HUES48 (cell line): ENCODE measurements at regions not wholly inside any gene's neighbourhood (a gene's known extent, or its start where the extent isn't known, plus 50 kb on each side); places are given as distances from the start of the nearest gene placed in this dataset.

Source experiments
- H3K27ac ChIP-seq: one replicate; pipeline ENCODE4 v1.7.0; 2013; ENCODE audit warnings: low read depth, low read length, inconsistent platforms
- H3K27me3 ChIP-seq: 2 replicates; pipeline ENCODE4 v1.6.1; 2013; ENCODE audit warnings: mild to moderate bottlenecking, low read length; ENCODE audit not compliant: control insufficient read depth, insufficient read depth
- H3K36me3 ChIP-seq: 2 replicates; pipeline ENCODE4 v1.6.1; 2013; ENCODE audit warnings: low read length; ENCODE audit not compliant: control insufficient read depth, insufficient read depth
- H3K4me1 ChIP-seq: 2 replicates; pipeline ENCODE4 v1.6.1; 2013; ENCODE audit warnings: mild to moderate bottlenecking, low read length; ENCODE audit not compliant: control insufficient read depth, insufficient read depth
- H3K4me3 ChIP-seq: 2 replicates; pipeline ENCODE4 v1.5.1; 2013; ENCODE audit warnings: mild to moderate bottlenecking, low read depth, low read length
- H3K9ac ChIP-seq: 2 replicates; pipeline ENCODE4 v1.6.1; 2013; ENCODE audit warnings: mild to moderate bottlenecking, low read depth, low read length, moderate library complexity
- H3K9me3 ChIP-seq: 2 replicates; pipeline ENCODE4 v1.6.1; 2013; ENCODE audit warnings: low read length; ENCODE audit not compliant: control insufficient read depth, insufficient read depth

DNA sequence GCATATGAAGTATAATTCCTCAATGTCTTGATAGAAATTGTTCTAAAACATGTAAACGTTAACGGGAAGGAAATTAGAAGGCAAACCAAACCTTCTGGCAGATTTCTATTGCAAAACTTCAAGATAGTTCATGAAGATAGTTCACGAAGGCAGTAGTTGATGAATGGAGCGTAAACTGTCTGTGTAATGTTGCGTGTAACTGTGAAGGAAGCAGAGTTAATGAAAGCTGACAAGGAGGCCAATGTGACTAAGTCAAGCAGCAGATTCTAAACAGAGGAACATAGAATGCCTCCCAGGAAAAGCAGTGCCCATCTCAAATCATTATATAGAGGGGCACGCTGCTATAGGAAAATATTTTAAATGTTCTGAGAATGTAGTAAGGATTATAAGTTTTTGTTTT, 659.7 kb upstream of the IGFBP3 start:
- no peak overlapping the region for H3K4me3 ChIP-seq
- no peak overlapping the region for H3K9ac ChIP-seq
- H3K4me1 ChIP-seq: no peaks in the 10 kb centered on the region

DNA sequence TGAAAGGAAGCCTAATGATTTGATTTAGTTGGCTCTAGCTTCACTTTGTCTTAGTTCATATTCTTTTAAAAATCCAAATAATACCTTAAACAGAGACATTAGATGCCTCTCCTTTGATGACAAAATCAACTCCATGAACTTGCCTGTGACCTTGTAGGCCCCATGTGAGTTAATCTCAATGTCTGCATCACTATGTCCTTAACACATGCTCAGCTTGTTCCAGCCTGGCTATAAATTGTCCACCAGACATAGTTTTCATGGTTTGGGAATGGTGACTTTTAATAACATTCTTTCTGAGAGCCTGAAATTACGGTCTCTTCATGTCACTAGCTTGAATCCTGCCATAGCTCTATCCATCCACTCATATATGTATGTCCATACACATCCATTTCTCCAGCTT, 656.3 kb upstream of the IGFBP3 start:
- no peaks in the 10 kb centered on the region for H3K4me1 ChIP-seq
- no peaks in the 10 kb centered on the region for H3K9me3 ChIP-seq
- no peak overlapping the region for H3K9ac ChIP-seq
- H3K27me3 ChIP-seq: no peaks in the 10 kb centered on the region
- H3K27ac ChIP-seq: no peak overlapping the region
- H3K36me3 ChIP-seq: no peaks in the 10 kb centered on the region
- H3K4me3 ChIP-seq: no peak overlapping the region

More for the DNA sequence above, 659.7 kb upstream of the IGFBP3 start:
- Histone ChIP-seq H3K9me3 (no peaks in the 10 kb centered on the region), H3K27me3 (no peaks in the 10 kb centered on the region), H3K36me3 (no peaks in the 10 kb centered on the region), H3K27ac (no peak overlapping the region)

DNA sequence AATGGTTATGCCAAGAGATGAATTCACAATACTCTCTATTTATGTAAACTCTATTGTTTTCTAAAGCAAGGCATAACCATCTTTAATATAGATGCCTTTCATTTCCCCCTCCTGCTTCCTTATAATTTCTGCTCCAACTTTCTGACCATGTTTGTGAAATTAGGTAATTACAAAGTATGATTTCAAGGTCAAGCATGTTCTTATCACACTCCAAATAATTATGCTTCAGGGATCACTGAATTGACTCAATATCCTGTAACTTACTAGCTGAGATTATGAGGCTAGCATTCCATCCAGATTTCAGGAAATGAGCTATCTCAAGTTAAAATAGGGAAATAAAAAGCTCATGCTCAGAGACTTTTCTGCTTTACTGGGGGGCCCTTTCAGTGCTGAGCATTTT, 655.9 kb upstream of the IGFBP3 start:
- H3K9me3 ChIP-seq: no peaks in the 10 kb centered on the region
- H3K27ac ChIP-seq: no peak overlapping the region

DNA sequence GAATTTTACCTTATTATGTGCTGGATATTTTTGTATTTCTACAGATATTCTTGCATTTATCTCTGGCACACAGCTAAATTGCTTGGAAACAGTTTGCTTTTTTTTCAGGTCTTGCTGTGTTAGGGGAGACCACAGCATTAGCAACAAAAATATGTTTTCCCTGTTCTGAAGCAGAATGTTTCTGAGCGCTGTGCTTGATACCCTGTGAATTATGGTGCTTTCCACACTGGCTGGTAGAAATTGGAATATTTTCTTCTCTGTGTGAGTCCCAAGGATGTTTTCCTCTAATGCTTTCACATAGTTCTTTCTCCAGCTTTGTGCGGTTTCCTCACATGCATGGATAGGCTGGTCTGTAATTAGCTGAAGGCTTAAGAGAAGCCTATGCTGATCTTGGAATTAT, 651.6 kb upstream of the IGFBP3 start:
- Histone ChIP-seq H3K9me3 (no peaks in the 10 kb centered on the region), H3K4me1 (no peaks in the 10 kb centered on the region), H3K9ac (no peak overlapping the region), H3K27ac (no peak overlapping the region), H3K4me3 (no peak overlapping the region), H3K27me3 (no peaks in the 10 kb centered on the region), H3K36me3 (no peaks in the 10 kb centered on the region)

More for the DNA sequence above, 655.9 kb upstream of the IGFBP3 start:
- Histone ChIP-seq H3K4me3 (no peak overlapping the region), H3K36me3 (no peaks in the 10 kb centered on the region), H3K27me3 (no peaks in the 10 kb centered on the region), H3K4me1 (no peaks in the 10 kb centered on the region), H3K9ac (no peak overlapping the region)

DNA sequence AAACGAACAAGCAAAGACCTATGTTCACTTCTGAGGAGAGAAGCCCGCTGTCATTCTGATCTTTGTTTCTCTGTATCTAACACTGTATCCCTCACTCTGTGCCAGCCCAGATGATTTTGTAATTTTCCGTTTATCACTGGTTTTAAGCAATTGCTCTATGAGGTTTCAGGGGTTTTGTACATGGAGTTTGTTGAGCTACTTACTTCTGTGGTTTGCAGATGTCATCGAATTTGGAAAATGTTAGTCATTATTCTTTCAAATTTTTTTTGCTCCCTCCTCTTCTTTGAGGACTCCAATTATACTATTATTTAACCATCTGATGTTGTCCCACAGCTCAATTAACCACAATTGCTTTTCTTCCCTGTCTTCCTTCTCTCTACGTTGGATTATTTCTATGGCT, 650.9 kb upstream of the IGFBP3 start:
- Histone ChIP-seq H3K4me1 (no peaks in the 10 kb centered on the region), H3K36me3 (no peaks in the 10 kb centered on the region), H3K27ac (no peak overlapping the region), H3K9me3 (no peaks in the 10 kb centered on the region), H3K27me3 (no peaks in the 10 kb centered on the region), H3K9ac (no peak overlapping the region), H3K4me3 (no peak overlapping the region)

DNA sequence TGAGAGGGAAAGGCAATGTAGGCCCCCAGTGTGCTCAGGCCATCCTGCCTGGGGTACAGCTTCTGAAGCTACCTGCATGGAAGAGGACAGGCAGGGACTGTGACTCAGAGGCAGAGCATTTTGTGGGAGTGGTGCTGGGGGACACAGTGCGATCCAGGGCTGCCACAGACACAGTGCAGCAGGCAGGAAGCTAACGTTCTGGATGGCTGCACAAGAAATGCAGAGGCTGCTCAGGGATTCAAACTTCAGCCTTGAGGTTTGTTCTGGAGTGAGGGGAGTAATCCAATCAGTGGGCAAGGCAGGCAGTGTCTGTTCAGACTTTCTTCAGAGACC, 648.0 kb upstream of the IGFBP3 start:
- Histone ChIP-seq H3K27me3 (no peaks in the 10 kb centered on the region), H3K4me3 (no peak overlapping the region), H3K36me3 (no peaks in the 10 kb centered on the region), H3K4me1 (no peaks in the 10 kb centered on the region), H3K9me3 (no peaks in the 10 kb centered on the region), H3K27ac (no peak overlapping the region), H3K9ac (no peak overlapping the region)

DNA sequence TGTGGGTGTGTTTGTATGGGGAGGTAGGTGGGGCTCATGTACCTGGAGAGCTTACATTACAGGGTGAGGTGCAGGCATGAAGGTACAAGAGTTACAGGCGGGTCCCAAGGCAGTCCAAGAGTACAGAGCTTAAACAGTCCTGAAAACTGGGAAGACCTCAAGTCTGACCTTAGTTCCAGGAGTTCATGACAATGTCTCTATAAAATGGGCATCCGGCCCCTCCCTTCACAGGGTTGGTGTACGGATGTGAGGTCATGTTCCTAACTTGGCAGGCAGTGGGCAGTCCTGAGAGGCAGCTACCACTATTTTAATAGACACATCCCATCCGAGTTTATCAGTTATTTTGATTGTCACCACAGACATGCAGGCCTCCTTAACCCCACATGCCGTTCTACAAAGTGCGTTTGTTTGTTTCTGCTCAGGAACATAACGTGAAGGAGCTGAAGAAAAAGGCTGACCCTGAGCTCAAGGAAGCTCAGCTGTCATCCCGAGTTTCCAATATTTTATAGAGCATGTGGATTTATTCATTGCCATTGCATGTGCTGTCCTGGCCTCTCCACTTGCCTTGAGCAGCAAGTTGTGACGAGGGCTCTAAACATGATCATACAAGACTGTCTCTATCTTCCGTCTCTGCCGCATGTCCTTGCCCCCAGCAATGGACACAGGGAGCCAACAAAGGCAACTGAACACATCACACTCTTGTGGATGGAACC, 647.5 kb upstream of the IGFBP3 start:
- no peak overlapping the region for H3K4me3 ChIP-seq
- H3K36me3 ChIP-seq: no peaks in the 10 kb centered on the region
- no peaks in the 10 kb centered on the region for H3K27me3 ChIP-seq
- no peak overlapping the region for H3K9ac ChIP-seq
- no peaks in the 10 kb centered on the region for H3K9me3 ChIP-seq
- H3K27ac ChIP-seq: no peak overlapping the region
- no peaks in the 10 kb centered on the region for H3K4me1 ChIP-seq

DNA sequence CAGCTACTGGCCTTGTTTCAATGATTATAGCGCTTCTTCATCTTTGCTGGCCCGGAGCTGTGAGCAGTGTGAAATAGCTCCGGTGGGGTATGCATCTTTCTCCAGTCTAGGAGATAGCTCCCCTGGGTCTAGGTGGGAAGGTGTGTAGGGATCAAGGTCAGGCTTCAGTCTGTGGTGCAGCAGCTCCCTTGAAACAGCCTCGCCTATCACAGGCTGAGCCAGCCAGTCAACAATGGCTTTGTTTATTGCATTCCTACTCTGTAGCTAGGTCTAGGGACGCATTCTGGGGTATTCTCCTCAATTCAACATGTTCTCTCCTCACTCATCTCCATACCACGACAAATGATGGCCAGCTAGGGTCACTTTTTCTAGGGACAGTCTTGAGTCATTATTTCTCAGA, 646.8 kb upstream of the IGFBP3 start:
- no peaks in the 10 kb centered on the region for H3K36me3 ChIP-seq
- no peaks in the 10 kb centered on the region for H3K27me3 ChIP-seq
- no peak overlapping the region for H3K9ac ChIP-seq
- no peak overlapping the region for H3K4me3 ChIP-seq
- H3K27ac ChIP-seq: no peak overlapping the region
- no peaks in the 10 kb centered on the region for H3K9me3 ChIP-seq
- no peaks in the 10 kb centered on the region for H3K4me1 ChIP-seq

DNA sequence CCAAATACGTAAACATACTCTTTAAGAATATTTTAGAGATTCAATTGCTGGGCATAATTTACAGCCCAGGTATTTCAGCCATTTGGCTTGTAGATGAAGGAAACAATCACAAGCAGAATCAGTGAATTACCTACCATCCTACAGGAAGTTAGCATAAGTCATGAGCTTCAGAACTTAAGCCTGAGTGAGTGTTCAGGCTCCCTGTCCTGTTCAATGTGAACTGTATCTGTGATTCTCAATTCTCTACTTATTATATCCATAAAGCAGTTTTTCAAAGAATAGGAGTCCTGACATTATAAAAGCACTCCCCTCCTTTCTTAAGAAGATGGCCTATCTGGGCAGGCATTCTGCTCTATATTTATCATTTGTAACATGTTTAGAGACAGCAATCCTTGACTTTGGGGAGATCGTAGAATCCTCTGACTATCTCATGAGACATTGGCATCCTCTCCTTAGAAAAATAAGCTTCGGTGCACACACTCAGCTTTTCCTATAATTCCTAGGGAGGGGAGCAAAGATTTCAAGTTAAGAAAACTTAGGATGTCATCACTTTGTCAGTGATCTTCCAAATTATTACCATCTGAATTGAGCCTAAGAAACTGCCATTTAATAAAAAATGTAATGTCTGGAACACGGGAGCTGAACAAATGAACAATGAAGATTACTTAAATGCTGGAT, 645.2 kb upstream of the IGFBP3 start:
- H3K4me3 ChIP-seq: no peak overlapping the region
- no peaks in the 10 kb centered on the region for H3K9me3 ChIP-seq
- no peaks in the 10 kb centered on the region for H3K36me3 ChIP-seq
- H3K9ac ChIP-seq: no peak overlapping the region
- no peaks in the 10 kb centered on the region for H3K27me3 ChIP-seq
- H3K27ac ChIP-seq: no peak overlapping the region
- H3K4me1 ChIP-seq: no peaks in the 10 kb centered on the region

DNA sequence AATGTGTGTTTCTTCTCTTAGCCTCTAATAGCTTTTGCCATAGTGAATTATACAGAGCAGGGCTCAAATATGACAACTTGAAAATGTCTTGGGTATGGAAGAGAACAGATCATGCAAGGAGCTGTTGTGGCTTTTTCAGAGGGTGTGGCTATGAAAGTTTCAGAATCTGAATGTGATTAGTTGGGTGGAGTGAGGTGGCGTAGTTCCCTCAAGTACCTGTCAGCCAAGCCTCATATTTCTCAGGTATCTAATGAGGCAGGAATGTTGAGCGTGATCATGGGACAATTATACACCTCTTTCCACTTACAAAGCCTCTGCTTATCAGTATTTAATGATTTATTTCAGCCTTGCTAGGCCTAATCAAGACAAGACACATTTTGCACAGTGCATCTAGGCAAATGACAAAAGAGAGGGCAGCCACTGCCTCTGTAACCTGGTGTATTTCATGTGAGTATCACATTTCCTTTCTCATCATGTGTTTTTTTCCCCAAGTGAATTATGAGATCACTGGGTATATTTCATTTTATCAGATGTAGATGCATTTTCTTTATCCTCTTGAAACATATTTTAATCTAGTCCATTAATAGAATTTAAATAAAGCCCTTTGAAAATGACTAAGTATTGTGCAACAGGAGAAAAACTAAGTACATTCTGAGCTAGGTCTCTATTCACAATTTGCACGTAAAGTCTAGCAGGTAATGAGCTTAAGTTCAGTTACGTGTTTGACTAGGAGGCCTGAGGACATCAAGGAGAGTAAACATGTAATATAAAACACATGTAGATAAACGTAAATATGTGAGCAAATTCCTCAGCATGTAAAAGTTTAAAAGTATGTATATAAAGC, 644.4 kb upstream of the IGFBP3 start:
- no peaks in the 10 kb centered on the region for H3K9me3 ChIP-seq
- no peak overlapping the region for H3K27ac ChIP-seq
- H3K4me3 ChIP-seq: no peak overlapping the region

More for the DNA sequence above, 644.4 kb upstream of the IGFBP3 start:
- Histone ChIP-seq H3K4me1 (no peaks in the 10 kb centered on the region), H3K36me3 (no peaks in the 10 kb centered on the region), H3K27me3 (no peaks in the 10 kb centered on the region), H3K9ac (no peak overlapping the region)
